RWPE1 (cell line): ENCODE measurements at regions not wholly inside any gene's neighbourhood (a gene's known extent, or its start where the extent isn't known, plus 50 kb on each side); places are given as distances from the start of the nearest gene placed in this dataset.

Experiments
- CTCF ChIA-PET: fragments of 350-600 bp; sonication (Branson Sonifier 250); formaldehyde crosslinking; extraction: SDS; loops from one replicate; lab custom pipeline; 2021; lab: Yijun Ruan, JAX
- POLR2A ChIA-PET: fragments of 400-600 bp; formaldehyde crosslinking; extraction: SDS; loops from one replicate; lab custom pipeline; 2020; ENCODE audit warnings: antibody characterized with exemption; ENCODE audit not compliant: low non-redundant PET; lab: Yijun Ruan, JAX
- DNase-seq: peaks from one replicate; pipeline ENCODE4 v3.0.0; 2012; ENCODE audit warnings: low spot score
- H3K27ac ChIP-seq: fragments of 450-650 bp; 2 replicates; pipeline ENCODE4 v1.5.1; 2017
- CTCF ChIP-seq: fragments of 450-650 bp; conservative IDR thresholded peaks from 2 replicates; pipeline ENCODE4 v1.5.1; 2017; ENCODE audit warnings: low read depth, mild to moderate bottlenecking

DNA sequence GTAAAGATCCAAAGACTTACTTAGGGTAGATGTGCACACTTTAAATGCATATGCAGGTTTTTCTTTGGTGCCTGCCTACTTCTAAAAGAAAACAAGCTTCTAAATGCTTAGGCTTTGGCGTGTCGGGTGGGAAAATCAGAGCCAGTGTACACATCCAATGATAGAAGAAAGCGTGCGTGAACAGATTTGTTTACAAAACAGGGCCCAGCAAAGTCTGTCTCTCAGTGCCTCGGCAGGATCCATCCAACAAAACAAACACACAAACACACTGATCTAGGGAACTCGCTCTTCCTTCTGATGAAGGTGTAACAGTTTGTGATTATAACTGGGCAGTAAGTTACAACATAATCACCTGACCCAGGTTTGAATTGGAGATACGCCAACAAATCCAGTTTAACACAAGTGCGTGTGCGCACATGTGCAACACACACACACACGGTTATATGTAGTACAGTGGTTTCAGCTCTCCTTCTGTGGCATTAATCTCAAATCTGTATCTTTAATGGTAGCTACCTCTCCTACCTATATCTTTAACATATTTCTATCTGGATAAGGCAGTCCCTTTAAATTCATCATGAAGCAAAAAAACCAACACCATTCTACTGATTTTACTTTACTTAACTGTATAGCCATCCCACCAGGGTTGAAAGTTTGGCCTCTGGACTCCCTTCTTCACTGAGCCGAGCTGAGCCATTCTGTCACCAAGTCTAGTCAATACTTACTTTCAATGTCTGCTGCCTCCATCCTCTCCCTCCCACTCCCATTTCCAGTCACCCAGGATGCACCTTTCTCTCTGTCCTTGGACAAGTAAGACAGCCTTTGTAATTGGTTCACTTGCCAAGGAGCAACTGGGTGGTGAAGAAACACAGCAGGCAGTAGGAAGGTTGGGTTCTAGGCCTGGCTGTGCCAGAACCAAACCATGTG is 184.4 kb upstream of the KLF14 start:
- ChIA-PET POLR2A (no interaction called here), CTCF (interaction anchor here (0.7 kb wide), 1 partner anchor 122 kb away, joined by 3 read pairs; no protein-coding TSS in a partner anchor)
- DNase-seq: no peak
- TF ChIP-seq CTCF: no peak
- peak overlapping the region; percentile 6; the same call in 1 of the 2 replicates for H3K27ac ChIP-seq

DNA sequence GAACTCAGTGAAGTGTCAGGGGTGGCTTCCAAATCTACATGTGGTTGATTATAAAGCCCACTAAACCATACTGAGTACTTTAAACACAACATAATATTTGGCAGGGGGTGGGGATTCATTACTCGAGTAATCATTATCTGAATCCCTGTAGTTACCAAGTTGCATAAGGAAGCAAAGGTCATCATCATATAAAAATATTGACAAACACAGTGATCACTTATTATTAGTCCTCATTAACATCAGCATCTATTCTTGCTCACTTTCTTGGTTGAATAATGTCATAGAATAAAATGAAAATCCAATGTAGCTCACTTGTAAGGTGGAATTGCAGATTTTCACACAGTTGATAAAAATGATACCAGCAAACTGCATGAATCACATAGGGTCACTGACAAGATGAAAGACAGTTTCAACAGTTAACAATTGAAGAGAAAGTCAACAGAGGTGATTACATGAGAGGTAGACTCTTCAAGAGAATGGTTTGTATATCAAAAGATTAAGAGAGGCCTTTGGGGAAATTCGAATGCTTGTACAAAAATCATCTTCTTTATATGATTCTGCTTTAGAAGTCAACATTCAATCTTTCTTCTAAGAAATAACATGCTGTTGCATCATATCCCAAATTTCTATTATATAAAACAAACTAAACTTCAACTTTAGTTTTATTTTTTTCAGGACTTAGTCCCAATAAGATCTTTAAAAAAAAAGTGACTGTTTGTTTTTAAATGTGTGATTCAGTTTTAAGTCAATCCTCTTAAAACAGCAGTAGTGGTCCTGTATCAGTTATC is 185.5 kb upstream of the KLF14 start:
- no peak for DNase-seq
- H3K27ac ChIP-seq: no peak overlapping the region
- POLR2A ChIA-PET: no interaction called here
- CTCF ChIA-PET: no interaction called here
- no peak for TF ChIP-seq CTCF

- POLR2A ChIA-PET: no interaction called here
- H3K27ac ChIP-seq: no peak overlapping the region
- TF ChIP-seq CTCF: no peak
- no peak for DNase-seq
- CTCF ChIA-PET: no interaction called here
Observed at GRCh38 chr7:130920122-130920521, 186.1 kb upstream of the KLF14 start.

DNA sequence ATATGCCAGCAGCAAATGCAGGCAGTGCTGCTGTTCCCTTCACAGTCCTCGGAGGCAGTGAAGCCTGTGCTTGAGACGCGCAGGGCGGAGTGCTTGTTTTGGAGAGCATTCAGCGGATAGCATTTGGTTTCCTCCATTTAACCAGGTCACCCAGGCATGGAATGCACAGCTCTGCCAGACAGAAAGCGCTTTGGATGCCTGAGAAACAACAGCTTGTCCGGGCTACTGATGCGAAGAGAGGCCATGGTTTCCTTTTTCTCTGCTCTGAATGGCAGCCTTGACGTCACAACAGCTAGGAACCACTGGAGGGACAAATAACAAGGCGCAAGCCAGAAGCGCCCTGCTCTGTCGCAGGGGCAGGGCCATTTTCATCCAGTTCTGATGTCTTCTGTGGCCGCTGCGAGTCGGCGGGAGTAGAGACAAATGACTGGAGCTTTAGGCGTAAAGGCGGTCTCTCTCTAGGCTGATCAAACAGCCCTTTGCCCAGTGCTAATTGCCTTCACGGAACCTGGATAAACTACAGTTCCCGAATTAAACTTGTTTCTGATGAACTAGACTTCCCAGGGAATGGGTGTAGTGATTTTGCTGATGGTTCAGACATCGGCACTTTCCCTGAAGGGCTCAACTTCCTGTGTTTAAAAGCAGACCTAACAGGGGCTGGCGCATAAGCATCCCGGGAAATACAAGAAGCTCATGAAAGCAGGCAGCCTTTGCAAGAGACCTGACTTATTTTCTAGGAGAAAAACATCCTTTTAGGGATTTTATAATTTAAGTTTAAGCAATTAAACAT is 187.6 kb upstream of the KLF14 start:
- ChIA-PET POLR2A (no interaction called here), CTCF (no interaction called here)
- TF ChIP-seq CTCF: no peak
- no peak for DNase-seq
- H3K27ac ChIP-seq: peak overlapping the region; percentile 17

DNA sequence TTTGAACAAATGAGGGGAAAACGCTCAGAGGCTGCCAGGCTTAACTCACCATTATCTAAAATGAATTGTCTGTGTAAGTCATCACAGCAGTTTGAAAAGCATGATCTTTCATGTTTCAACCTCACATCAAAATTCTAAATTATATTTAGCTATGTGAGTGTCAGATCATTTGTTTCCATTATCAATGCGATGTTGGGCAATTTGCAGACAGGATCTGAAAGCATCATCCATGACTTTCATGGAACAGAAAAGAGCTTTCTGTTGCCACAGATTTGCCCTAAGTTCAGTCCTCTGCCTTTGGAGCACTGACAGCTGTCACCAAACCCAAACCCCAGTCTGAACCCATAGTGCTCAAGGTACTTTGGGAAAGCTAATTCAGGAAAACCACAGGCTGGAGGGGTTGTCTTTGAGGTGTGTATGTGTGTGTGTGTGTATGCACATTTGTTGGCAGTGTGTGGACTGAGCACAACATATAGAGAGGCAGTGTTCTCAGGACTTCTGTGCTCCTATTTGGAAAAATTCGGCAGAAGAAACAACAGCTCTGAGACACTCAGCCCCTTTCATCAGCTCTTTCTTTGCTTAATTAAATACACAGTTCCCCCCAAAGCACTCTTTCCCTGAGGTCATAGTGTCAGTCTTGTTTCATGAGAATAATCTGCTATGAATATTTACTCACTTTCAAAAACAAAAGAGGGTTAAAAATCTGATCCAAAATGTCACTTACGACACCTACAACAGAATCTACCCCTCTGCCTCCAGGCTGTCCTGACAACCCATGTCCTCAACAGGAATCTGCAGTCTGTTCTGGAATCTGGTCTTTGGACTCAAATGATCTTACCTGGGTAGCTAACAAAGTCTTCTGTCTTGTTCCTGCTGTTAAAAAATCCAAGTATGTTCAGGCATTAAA is 188.5 kb upstream of the KLF14 start:
- ChIA-PET POLR2A (no interaction called here), CTCF (interaction anchor here (1.0 kb wide), 1 partner anchor 25 kb away, joined by 3 read pairs; no protein-coding TSS in a partner anchor)
- no peak for TF ChIP-seq CTCF
- DNase-seq: no peak
- no peak overlapping the region for H3K27ac ChIP-seq
